SK-MEL-5 (cell line): ENCODE measurements at regions not wholly inside any gene's neighbourhood (a gene's known extent, or its start where the extent isn't known, plus 50 kb on each side); places are given as distances from the start of the nearest gene placed in this dataset.
"Not testable (repeated sequence)": the region's sequence is repeated elsewhere in the genome, so short reads cannot be mapped to it uniquely, and the experiment has no call there.

Experiments used
- DNase-seq: peaks from one replicate; pipeline ENCODE4 v3.0.0-alpha.2; 2016; ENCODE audit warnings: low read depth, low spot score
- in situ Hi-C: cut with HindIII; loops from 2 replicates; pipeline ENCODE4 v1.10.0; 2016; ENCODE audit warnings: low sequenced_read_pairs, high pct_unique_total_duplicates, low pct_unique_long_range_greater_than_20kb

- in situ Hi-C loops: no loop called here
- no peak for DNase-seq
These were observed 788.2 kb downstream of the DSC3 start for GRCh38 chr18:30254331-30254730.

GRCh38 chr18:30248056-30248455, 794.5 kb downstream of the DSC3 start:
- in situ Hi-C loops: no loop called here
- no peak for DNase-seq

GRCh38 chr18:30245766-30246455, 796.6 kb downstream of the DSC3 start:
- no peak for DNase-seq
- in situ Hi-C loops: no loop called here

- in situ Hi-C loops: no loop called here
- no peak for DNase-seq
These were observed 807.8 kb downstream of the DSC3 start for GRCh38 chr18:30234755-30235154.

- no peak for DNase-seq
- in situ Hi-C loops: no loop called here
These were observed 831.4 kb downstream of the DSC3 start for GRCh38 chr18:30211112-30211511.

- in situ Hi-C loops: no loop called here
These were observed 834.0 kb downstream of the DSC3 start for GRCh38 chr18:30208546-30208945.

GRCh38 chr18:30192216-30192615, 850.3 kb downstream of the DSC3 start:
- DNase-seq: peak; percentile 20
- in situ Hi-C loops: no loop called here

More at GRCh38 chr18:30208546-30208945, 834.0 kb downstream of the DSC3 start:
- DNase-seq: no peak

GRCh38 chr18:30186245-30186644, 856.3 kb downstream of the DSC3 start:
- in situ Hi-C loops: no loop called here

GRCh38 chr18:30177056-30177455, 865.5 kb downstream of the DSC3 start:
- no peak for DNase-seq
- in situ Hi-C loops: no loop called here

More at GRCh38 chr18:30186245-30186644, 856.3 kb downstream of the DSC3 start:
- no peak for DNase-seq

GRCh38 chr18:30175621-30176225, 866.8 kb downstream of the DSC3 start:
- peak; percentile 4 for DNase-seq
- in situ Hi-C loops: no loop called here

GRCh38 chr18:30175061-30175574, 867.4 kb downstream of the DSC3 start:
- in situ Hi-C loops: no loop called here
- no peak for DNase-seq

GRCh38 chr18:30163573-30163972, 879.0 kb downstream of the DSC3 start:
- in situ Hi-C loops: no loop called here

GRCh38 chr18:30160124-30160523, 882.4 kb downstream of the DSC3 start:
- no peak for DNase-seq
- in situ Hi-C loops: no loop called here

More at GRCh38 chr18:30163573-30163972, 879.0 kb downstream of the DSC3 start:
- no peak for DNase-seq

GRCh38 chr18:30150586-30151250, 891.8 kb downstream of the DSC3 start:
- in situ Hi-C loops: no loop called here
- DNase-seq: no peak

- in situ Hi-C loops: no loop called here
These were observed 893.0 kb downstream of the DSC3 start for GRCh38 chr18:30149585-30149984.

GRCh38 chr18:30142870-30143269, 899.7 kb downstream of the DSC3 start:
- no peak for DNase-seq
- in situ Hi-C loops: no loop called here

More at GRCh38 chr18:30149585-30149984, 893.0 kb downstream of the DSC3 start:
- no peak for DNase-seq

GRCh38 chr18:30142248-30142647, 900.3 kb downstream of the DSC3 start:
- no peak for DNase-seq
- in situ Hi-C loops: no loop called here

- DNase-seq, in situ Hi-C loops: not testable (repeated sequence)
These were observed 901.0 kb downstream of the DSC3 start for GRCh38 chr18:30141506-30141905.
